ENCODE measurements at regions not wholly inside any gene's neighbourhood (a gene's known extent, or its start where the extent isn't known, plus 50 kb on each side); places are given as distances from the start of the nearest gene placed in this dataset.

GRCh38 chr12:128018067-128018466 lies 248.9 kb upstream of the TMEM132C start:
- TF ChIP-seq SMC3 (conservative IDR thresholded peaks at IDR 0.05; ENCODE audit: poor library complexity) (no peak), EZH2 (IDR thresholded peaks at IDR 0.05; ENCODE audit: borderline replicate concordance, insufficient read depth, low read length, poor library complexity, severe bottlenecking) (no peak), MXI1 (conservative IDR thresholded peaks at IDR 0.05; ENCODE audit: poor library complexity, severe bottlenecking) (no peak), REST (IDR thresholded peaks at IDR 0.05; ENCODE audit: borderline replicate concordance) (no peak), POLR2AphosphoS5 (IDR thresholded peaks at IDR 0.05) (no peak), TAF1 (IDR thresholded peaks at IDR 0.05; ENCODE audit: low read depth) (no peak), CTCF (IDR thresholded peaks at IDR 0.05; ENCODE audit: poor library complexity, severe bottlenecking) (no peak), EP300 (conservative IDR thresholded peaks at IDR 0.05; ENCODE audit: poor library complexity, severe bottlenecking) (no peak), RAD21 (conservative IDR thresholded peaks at IDR 0.05) (no peak)
- no peaks in the 10 kb centered on the region for H3K9me2 ChIP-seq (ENCODE audit: insufficient read depth, low read length)
- no peak overlapping the region for H3K4me3 ChIP-seq (ENCODE audit: low read length)
- H2AFZ ChIP-seq (ENCODE audit: low read depth, low read length), result no peak overlapping the region
- H3K9ac ChIP-seq (ENCODE audit: low read length), result no peak overlapping the region
- no peaks in the 10 kb centered on the region for H3K36me3 ChIP-seq (ENCODE audit: insufficient read depth, low read length)
- no peaks in the 10 kb centered on the region for H4K20me1 ChIP-seq (ENCODE audit: insufficient read depth)
- no peaks in the 10 kb centered on the region for H3F3A ChIP-seq (ENCODE audit: insufficient read depth, low read length, poor library complexity, severe bottlenecking)
- H3K27ac ChIP-seq (ENCODE audit: low read length), result no peak overlapping the region
- H3K9me3 ChIP-seq (ENCODE audit: low read length), result no peaks in the 10 kb centered on the region
- H3K4me2 ChIP-seq (ENCODE audit: low read length), result no peak overlapping the region
- no peaks in the 10 kb centered on the region for H3K27me3 ChIP-seq (ENCODE audit: insufficient read depth, low read depth, low read length)
- no peaks in the 10 kb centered on the region for H3K79me2 ChIP-seq (replicated peaks; ENCODE audit: insufficient read depth, low read length)

GRCh38 chr12:128019996-128020544 lies 246.9 kb upstream of the TMEM132C start:
- no peaks in the 10 kb centered on the region for H3K9me2 ChIP-seq (ENCODE audit: insufficient read depth, low read length)
- no peaks in the 10 kb centered on the region for H3F3A ChIP-seq (ENCODE audit: insufficient read depth, low read length, poor library complexity, severe bottlenecking)
- no peaks in the 10 kb centered on the region for H3K79me2 ChIP-seq (replicated peaks; ENCODE audit: insufficient read depth, low read length)
- no peak overlapping the region for H3K4me2 ChIP-seq (ENCODE audit: low read length)
- H3K36me3 ChIP-seq (ENCODE audit: insufficient read depth, low read length), result no peaks in the 10 kb centered on the region
- H2AFZ ChIP-seq (ENCODE audit: low read depth, low read length), result no peak overlapping the region
- TF ChIP-seq POLR2AphosphoS5 (IDR thresholded peaks at IDR 0.05), result no peak
- no peak for TF ChIP-seq REST (IDR thresholded peaks at IDR 0.05; ENCODE audit: borderline replicate concordance)
- TF ChIP-seq RAD21 (conservative IDR thresholded peaks at IDR 0.05), result no peak
- TF ChIP-seq EP300 (conservative IDR thresholded peaks at IDR 0.05; ENCODE audit: poor library complexity, severe bottlenecking), result no peak
- no peak for TF ChIP-seq CTCF (IDR thresholded peaks at IDR 0.05; ENCODE audit: poor library complexity, severe bottlenecking)
- no peak for TF ChIP-seq MXI1 (conservative IDR thresholded peaks at IDR 0.05; ENCODE audit: poor library complexity, severe bottlenecking)
- no peak for TF ChIP-seq TAF1 (IDR thresholded peaks at IDR 0.05; ENCODE audit: low read depth)
- no peak for TF ChIP-seq EZH2 (IDR thresholded peaks at IDR 0.05; ENCODE audit: borderline replicate concordance, insufficient read depth, low read length, poor library complexity, severe bottlenecking)
- TF ChIP-seq SMC3 (conservative IDR thresholded peaks at IDR 0.05; ENCODE audit: poor library complexity), result no peak
- H3K9ac ChIP-seq (ENCODE audit: low read length), result no peak overlapping the region
- no peaks in the 10 kb centered on the region for H3K9me3 ChIP-seq (ENCODE audit: low read length)
- H3K27me3 ChIP-seq (ENCODE audit: insufficient read depth, low read depth, low read length), result no peaks in the 10 kb centered on the region
- no peaks in the 10 kb centered on the region for H4K20me1 ChIP-seq (ENCODE audit: insufficient read depth)
- H3K27ac ChIP-seq (ENCODE audit: low read length), result no peak overlapping the region
- H3K4me3 ChIP-seq (ENCODE audit: low read length), result no peak overlapping the region
